Liver (tissue), 8 donors: ENCODE measurements at regions not wholly inside any gene's neighbourhood (a gene's known extent, or its start where the extent isn't known, plus 50 kb on each side); places are given as distances from the start of the nearest gene placed in this dataset.
"Not testable (repeated sequence)": the region's sequence is repeated elsewhere in the genome, so short reads cannot be mapped to it uniquely, and the experiment has no call there.

ENCODE experiments used
- DNase-seq: peaks from one replicate; pipeline ENCODE4 v3.0.0-alpha.2; 2017; ENCODE audit warnings: low spot score
- H3K27ac ChIP-seq, 2 donors: one replicate each; pipeline ENCODE4 v1.7.0; 2013; ENCODE audit warnings: inconsistent platforms in 2 of 2, low read length in 2 of 2, control low read depth in 1 of 2, low read depth in 1 of 2, mild to moderate bottlenecking in 1 of 2
- H3K27me3 ChIP-seq, 4 donors: one replicate each; pipeline versions ENCODE4 v1.6.1 to v1.7.0; 2013; ENCODE audit warnings: low read length in 3 of 4, inconsistent platforms in 1 of 4, mild to moderate bottlenecking in 1 of 4, moderate library complexity in 1 of 4; ENCODE audit not compliant: control insufficient read depth in 4 of 4, insufficient read depth in 4 of 4
- H3K36me3 ChIP-seq, 4 donors: one replicate each; pipeline versions ENCODE4 v1.6.1 to v1.7.0; 2013; ENCODE audit warnings: low read length in 3 of 4, mild to moderate bottlenecking in 3 of 4, low read depth in 1 of 4, moderate library complexity in 1 of 4; ENCODE audit not compliant: control insufficient read depth in 4 of 4, insufficient read depth in 3 of 4
- H3K4me1 ChIP-seq, 4 donors: one replicate each; pipeline versions ENCODE4 v1.6.1 to v1.7.0; 2013; ENCODE audit warnings: low read length in 3 of 4, mild to moderate bottlenecking in 3 of 4, moderate library complexity in 1 of 4; ENCODE audit not compliant: control insufficient read depth in 4 of 4, insufficient read depth in 4 of 4
- H3K4me3 ChIP-seq, 3 donors: one replicate each; pipeline versions ENCODE4 v1.6.1 to v1.7.0; 2013; ENCODE audit warnings: low read length in 3 of 3, control low read depth in 1 of 3, low read depth in 1 of 3, mild to moderate bottlenecking in 1 of 3
- H3K9ac ChIP-seq, 2 donors: one replicate each; pipeline ENCODE4 v1.7.0; 2013; ENCODE audit warnings: low read length in 2 of 2, mild to moderate bottlenecking in 2 of 2, moderate library complexity in 2 of 2, control low read depth in 1 of 2, low read depth in 1 of 2
- H3K9me3 ChIP-seq, 4 donors: one replicate each; pipeline versions ENCODE4 v1.6.1 to v1.7.0; 2013; ENCODE audit warnings: low read length in 3 of 4; ENCODE audit not compliant: control insufficient read depth in 4 of 4
- CTCF ChIP-seq: fragments of 150-350 bp; IDR thresholded peaks from 2 replicates; pipeline ENCODE4 v1.5.1; 2017; ENCODE audit warnings: improper control_type of control experiment, low read depth, low read length; ENCODE audit not compliant: missing input control
- EGR1 ChIP-seq, 2 donors: IDR thresholded peaks; 2 replicates each; pipeline ENCODE4 v1.6.1; 2016 to 2018; ENCODE audit warnings: antibody characterized with exemption in 2 of 2, low read depth in 2 of 2
- FOXA1 ChIP-seq: IDR thresholded peaks from 2 replicates; pipeline ENCODE4 v1.6.1; 2016; ENCODE audit warnings: antibody characterized with exemption
- GABPA ChIP-seq, 2 donors: IDR thresholded peaks in 1 of 2; conservative IDR thresholded peaks in 1 of 2; 2 replicates each; pipeline ENCODE4 v1.6.1; 2016; ENCODE audit warnings: antibody characterized with exemption in 2 of 2, mild to moderate bottlenecking in 1 of 2, moderate library complexity in 1 of 2
- HNF4A ChIP-seq, 2 donors: conservative IDR thresholded peaks; 2 replicates each; pipeline ENCODE4 v1.6.1; 2016; ENCODE audit warnings: antibody characterized with exemption in 2 of 2, mild to moderate bottlenecking in 2 of 2
- HNF4G ChIP-seq: IDR thresholded peaks from 2 replicates; pipeline ENCODE4 v1.6.1; 2016; ENCODE audit warnings: antibody characterized with exemption
- JUND ChIP-seq, 2 donors: IDR thresholded peaks; 2 replicates each; pipeline ENCODE4 v1.6.1; 2016; ENCODE audit warnings: antibody characterized with exemption in 2 of 2
- MAX ChIP-seq: IDR thresholded peaks from 2 replicates; pipeline ENCODE4 v1.6.1; 2016; ENCODE audit warnings: antibody characterized with exemption
- NR2F2 ChIP-seq: IDR thresholded peaks from 2 replicates; pipeline ENCODE4 v1.6.1; 2016; ENCODE audit warnings: antibody characterized with exemption
- RAD21 ChIP-seq, 2 donors: IDR thresholded peaks; 2 replicates each; pipeline ENCODE4 v1.6.1; 2016; ENCODE audit warnings: antibody characterized with exemption in 2 of 2, mild to moderate bottlenecking in 2 of 2
- REST ChIP-seq: IDR thresholded peaks from 2 replicates; pipeline ENCODE4 v1.6.1; 2016; ENCODE audit warnings: antibody characterized with exemption, mild to moderate bottlenecking
- SP1 ChIP-seq: IDR thresholded peaks from 2 replicates; pipeline ENCODE4 v1.6.1; 2018; ENCODE audit warnings: antibody characterized with exemption, mild to moderate bottlenecking
- TAF1 ChIP-seq: conservative IDR thresholded peaks from 2 replicates; pipeline ENCODE4 v1.6.1; 2016; ENCODE audit warnings: antibody characterized with exemption, mild to moderate bottlenecking
- ZBTB33 ChIP-seq: IDR thresholded peaks from 2 replicates; pipeline ENCODE4 v1.6.1; 2016; ENCODE audit warnings: antibody characterized with exemption
- WGBS: extraction: QIAGEN DNeasy Blood & Tissue Kit; methylation state at CpG from one replicate; pipeline ENCODE4 v1.1.7; 2013; 5-methylcytosine and 5-hydroxymethylcytosine counted together
- donor health status: healthy.
- donor health status: healthy.
- donor health status: healthy.
- donor health status: healthy.
- donor health status: healthy.

- H3K27ac ChIP-seq, H3K9me3 ChIP-seq, H3K36me3 ChIP-seq, H3K4me3 ChIP-seq, H3K9ac ChIP-seq, DNase-seq, H3K27me3 ChIP-seq, H3K4me1 ChIP-seq: not testable (repeated sequence)
- WGBS, result 76% methylated on average over 5 of the region's 5 CpGs
These were observed 56.5 kb downstream of the RBFOX3 start for GRCh38 chr17:79554346-79554745.

GRCh38 chr17:79552824-79553223 is 58.0 kb downstream of the RBFOX3 start:
- no peaks in the 10 kb centered on the region for H3K36me3 ChIP-seq
- H3K9me3 ChIP-seq, result peaks cover 0 to 5% (median 3%) of the 10 kb centered on the region in 4 donors
- TF ChIP-seq HNF4A (conservative IDR thresholded peaks at IDR 0.05) (no peak), FOXA1 (no peak), SP1 (no peak), REST (no peak), CTCF (no peak), TAF1 (no peak), NR2F2 (no peak)
- no peak overlapping the region for H3K4me3 ChIP-seq
- 85% methylated on average over 1 of the region's 1 CpG for WGBS
- no peaks in the 10 kb centered on the region for H3K4me1 ChIP-seq
- no peaks in the 10 kb centered on the region for H3K27me3 ChIP-seq
- no peak overlapping the region for H3K9ac ChIP-seq
- DNase-seq, result no peak
- H3K27ac ChIP-seq, result no peak overlapping the region

- Histone ChIP-seq H3K36me3 (no peaks in the 10 kb centered on the region), H3K9ac (no peak overlapping the region), H3K4me1 (no peaks in the 10 kb centered on the region), H3K27me3 (peaks cover 0 to 2% (median 0%) of the 10 kb centered on the region in 4 donors), H3K27ac (no peak overlapping the region), H3K9me3 (peaks cover 0 to 5% (median 3%) of the 10 kb centered on the region in 4 donors), H3K4me3 (no peak overlapping the region)
- 84% methylated on average over 3 of the region's 3 CpGs for WGBS
- no peak for DNase-seq
- TF ChIP-seq MAX (no peak), TAF1 (no peak), EGR1 (IDR thresholded peaks at IDR 0.05; ENCODE audit: low read depth in 2 of 2) (no peak), HNF4A (conservative IDR thresholded peaks at IDR 0.05) (no peak), RAD21 (IDR thresholded peaks at IDR 0.05) (no peak), REST (no peak), CTCF (no peak), GABPA (IDR thresholded peaks at IDR 0.05 in 1 of 2, conservative IDR thresholded peaks at IDR 0.05 in 1 of 2) (no peak), JUND (IDR thresholded peaks at IDR 0.05) (no peak), ZBTB33 (no peak), SP1 (no peak), HNF4G (no peak), NR2F2 (no peak)
These were observed 58.4 kb downstream of the RBFOX3 start for GRCh38 chr17:79552405-79552804.
